BLaER1 treated with 17β-estradiol and CSF1 and Interleukin-3, amounts not matched to agents 10 nM and 100 nM (cell line): ENCODE measurements at regions not wholly inside any gene's neighbourhood (a gene's known extent, or its start where the extent isn't known, plus 50 kb on each side); places are given as distances from the start of the nearest gene placed in this dataset.

Experiments
- H3K27ac ChIP-seq, 11 experiments: shearing (Covaris generic); formaldehyde crosslinking; 2 replicates each; pipeline ENCODE4 v1.8.1; 2022
- H3K27me3 ChIP-seq, 11 experiments: shearing (Covaris generic); formaldehyde crosslinking; 2 replicates each; pipeline ENCODE4 v1.8.1; 2022
- H3K36me3 ChIP-seq, 11 experiments: shearing (Covaris generic); formaldehyde crosslinking; 2 replicates each; pipeline ENCODE4 v1.8.1; 2022
- H3K4me1 ChIP-seq, 10 experiments: shearing (Covaris generic); formaldehyde crosslinking; 2 replicates each; pipeline ENCODE4 v1.8.1; 2022
- H3K4me2 ChIP-seq, 11 experiments: shearing (Covaris generic); formaldehyde crosslinking; 2 replicates each; pipeline ENCODE4 v1.8.1; 2022
- H3K4me3 ChIP-seq, 10 experiments: shearing (Covaris generic); formaldehyde crosslinking; 2 replicates each; pipeline ENCODE4 v1.8.1; 2022
- H3K9ac ChIP-seq, 11 experiments: shearing (Covaris generic); formaldehyde crosslinking; 2 replicates each; pipeline ENCODE4 v1.8.1; 2022
- H3K9me3 ChIP-seq, 11 experiments: shearing (Covaris generic); formaldehyde crosslinking; replicated peaks in 1 of 11; 2 replicates each; pipeline ENCODE4 v1.8.1; 2022
- H4K20me1 ChIP-seq, 11 experiments: shearing (Covaris generic); formaldehyde crosslinking; 2 replicates each; pipeline ENCODE4 v1.8.1; 2022
- Cebpa-rat ChIP-seq, 11 experiments: shearing (Covaris generic); IDR thresholded peaks; 2 replicates each; pipeline ENCODE4 v1.8.1; 2022

DNA sequence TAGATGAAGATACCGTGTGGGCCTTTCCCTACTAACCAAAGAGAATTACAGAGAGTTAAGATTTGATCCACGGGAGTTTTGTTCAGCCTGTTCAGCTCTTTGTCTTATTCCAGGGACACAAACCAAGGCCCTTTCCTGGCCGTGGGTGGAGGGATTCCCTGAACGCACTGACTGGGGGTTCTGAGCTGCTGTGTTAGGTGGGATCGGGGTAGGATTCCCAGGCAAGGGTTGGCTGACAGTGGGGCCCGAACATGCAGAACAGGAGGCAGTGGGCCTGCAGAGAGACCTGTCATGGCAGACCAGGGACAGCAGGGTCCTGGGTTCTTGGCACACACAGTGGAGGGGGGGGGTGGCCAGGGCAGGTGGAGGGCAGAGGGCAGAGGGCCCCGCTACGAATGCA is 89.5 kb upstream of the MKI67 start:
- H3K4me3 ChIP-seq = no peak overlapping the region
- no peak overlapping the region for H3K9ac ChIP-seq
- no peaks in the 10 kb centered on the region for H3K27me3 ChIP-seq
- no peak for TF ChIP-seq Cebpa-rat (IDR thresholded peaks at IDR 0.05)
- peak overlapping the region in 1 of 11 experiments; percentile 14; a peak in 1 of 22 replicates for H3K27ac ChIP-seq
- peaks cover 0 to 59% (median 0%) of the 10 kb centered on the region in 11 experiments; a peak in 9 of 22 replicates for H4K20me1 ChIP-seq
- peaks cover 0 to 60% (median 11%) of the 10 kb centered on the region in 11 experiments; a peak in 11 of 22 replicates for H3K36me3 ChIP-seq
- peak overlapping the region; percentile 23 to 86 (median 72); a peak in 19 of 22 replicates for H3K4me2 ChIP-seq
- H3K9me3 ChIP-seq = no peaks in the 10 kb centered on the region
- peaks cover 85 to 99% (median 94%) of the 10 kb centered on the region in 10 experiments for H3K4me1 ChIP-seq

DNA sequence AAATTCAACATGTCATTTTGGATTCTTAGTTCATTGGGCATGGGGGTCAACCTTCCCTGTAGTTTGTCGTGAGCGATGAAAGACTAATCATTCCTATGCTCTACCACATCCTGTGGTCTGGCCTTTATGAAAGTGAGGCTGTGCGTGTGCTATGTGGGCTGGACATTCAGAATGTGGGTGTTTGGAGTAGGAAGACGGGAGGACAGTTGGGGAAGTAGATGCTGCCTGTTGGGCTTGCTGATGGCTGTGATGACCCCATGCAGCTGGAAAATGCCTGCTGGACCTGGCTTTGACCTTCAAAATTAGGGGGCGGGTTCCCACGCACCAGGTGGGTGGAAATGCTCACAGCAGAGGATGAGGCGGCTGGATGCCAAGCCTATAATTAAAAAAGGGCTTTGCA is 90.9 kb upstream of the MKI67 start:
- no peak for TF ChIP-seq Cebpa-rat (IDR thresholded peaks at IDR 0.05)
- no peaks in the 10 kb centered on the region for H3K27me3 ChIP-seq
- peak overlapping the region; percentile 40 to 86 (median 72) for H3K4me2 ChIP-seq

DNA sequence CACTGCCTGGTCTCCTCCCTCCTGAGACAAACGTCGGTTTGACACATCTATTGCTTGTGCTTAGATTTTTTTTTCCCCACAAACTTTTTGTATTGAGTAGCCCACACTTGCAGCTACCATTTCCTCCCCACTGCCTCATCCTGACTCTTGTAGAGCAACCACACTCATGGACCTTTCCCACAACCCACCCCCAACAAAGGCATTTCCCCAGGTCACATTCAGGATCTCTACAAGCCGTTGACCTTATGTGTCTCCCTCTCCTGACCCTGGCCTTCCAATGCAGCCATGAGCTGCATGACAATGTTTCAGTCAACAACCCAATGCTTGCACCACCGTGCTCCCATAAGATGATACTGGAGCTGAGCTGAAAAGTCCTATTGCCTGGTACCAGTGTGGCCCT is 91.9 kb upstream of the MKI67 start:
- no peak for TF ChIP-seq Cebpa-rat (IDR thresholded peaks at IDR 0.05)
- Histone ChIP-seq H3K9ac (no peak overlapping the region), H3K9me3 (peaks cover 0 to 12% (median 6%) of the 10 kb centered on the region in 11 experiments; a peak in 10 of 22 replicates), H3K27me3 (no peaks in the 10 kb centered on the region), H3K27ac (peak overlapping the region in 2 of 11 experiments; percentile 17 to 42; a peak in 4 of 22 replicates), H3K4me2 (peak overlapping the region; percentile 40 to 86 (median 72)), H3K4me3 (no peak overlapping the region), H3K4me1 (peaks cover 86 to 99% (median 95%) of the 10 kb centered on the region in 10 experiments), H3K36me3 (peaks cover 0 to 68% (median 11%) of the 10 kb centered on the region in 11 experiments; a peak in 11 of 22 replicates), H4K20me1 (peaks cover 0 to 38% (median 0%) of the 10 kb centered on the region in 11 experiments; a peak in 8 of 22 replicates)

More for the DNA sequence above, 90.9 kb upstream of the MKI67 start:
- H4K20me1 ChIP-seq = peaks cover 0 to 48% (median 0%) of the 10 kb centered on the region in 11 experiments; a peak in 8 of 22 replicates
- no peak overlapping the region for H3K9ac ChIP-seq
- H3K4me3 ChIP-seq = no peak overlapping the region
- H3K4me1 ChIP-seq = peaks cover 86 to 99% (median 95%) of the 10 kb centered on the region in 10 experiments
- H3K27ac ChIP-seq = peak overlapping the region in 2 of 11 experiments; percentile 6 to 39; a peak in 3 of 22 replicates
- H3K9me3 ChIP-seq = peaks cover 0 to 2% (median 0%) of the 10 kb centered on the region in 11 experiments; a peak in 6 of 22 replicates
- H3K36me3 ChIP-seq = peaks cover 0 to 62% (median 11%) of the 10 kb centered on the region in 11 experiments; a peak in 11 of 22 replicates

DNA sequence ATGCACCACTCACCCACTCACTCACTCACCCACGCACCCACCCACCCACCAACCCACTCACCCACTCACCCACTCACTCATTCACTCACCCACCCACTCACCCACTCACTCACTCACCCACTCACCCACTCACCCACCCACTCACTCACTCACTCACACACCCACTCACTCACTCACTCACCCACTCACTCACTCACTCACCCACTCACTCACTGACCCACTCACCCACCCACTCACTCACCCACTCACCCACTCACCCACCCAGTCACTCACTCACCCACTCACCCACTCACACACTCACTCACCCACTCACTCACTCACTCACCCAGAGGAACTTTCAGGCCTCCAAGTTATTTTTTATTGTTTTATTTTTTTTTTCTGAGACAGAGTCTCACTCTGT is 93.1 kb upstream of the MKI67 start:
- Histone ChIP-seq H3K4me2 (peak overlapping the region in 9 of 11 experiments; percentile 77 to 95 (median 83); a peak in 18 of 22 replicates), H3K27ac (peak overlapping the region in 5 of 11 experiments; percentile 26 to 76 (median 65); a peak in 8 of 22 replicates), H3K4me1 (peaks cover 80 to 89% (median 86%) of the 10 kb centered on the region in 10 experiments), H3K36me3 (peaks cover 0 to 63% (median 11%) of the 10 kb centered on the region in 11 experiments; a peak in 11 of 22 replicates), H3K9me3 (peaks cover 0 to 20% (median 12%) of the 10 kb centered on the region in 11 experiments; a peak in 10 of 22 replicates), H3K4me3 (no peak overlapping the region), H3K27me3 (no peaks in the 10 kb centered on the region), H3K9ac (no peak overlapping the region), H4K20me1 (peaks cover 0 to 27% (median 0%) of the 10 kb centered on the region in 11 experiments; a peak in 3 of 22 replicates)
- no peak for TF ChIP-seq Cebpa-rat (IDR thresholded peaks at IDR 0.05)

DNA sequence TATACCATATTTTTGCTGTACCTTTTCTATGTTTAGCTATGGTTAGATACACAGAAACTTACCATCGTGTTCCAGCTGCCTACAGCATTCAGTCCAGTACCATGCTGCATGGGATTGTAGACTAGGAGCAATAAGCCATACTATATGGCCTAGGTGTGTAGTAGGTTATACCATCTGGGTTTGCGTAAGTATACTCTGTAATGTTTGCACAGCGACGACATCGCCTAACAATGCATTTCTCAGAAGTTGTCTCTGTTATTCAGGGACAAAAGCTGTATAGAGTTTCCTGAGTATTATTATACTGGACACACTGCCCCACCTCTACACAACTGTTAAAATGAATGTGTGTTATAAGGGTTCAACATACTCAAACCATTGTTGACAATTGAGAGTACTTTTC is 93.8 kb upstream of the MKI67 start:
- Histone ChIP-seq H3K4me3 (peak overlapping the region in 5 of 10 experiments; percentile 41 to 54 (median 43); a peak in 4 of 20 replicates), H3K9ac (peak overlapping the region in 7 of 11 experiments; percentile 51 to 70 (median 65); a peak in 10 of 22 replicates), H3K4me2 (peak overlapping the region; percentile 77 to 95 (median 83)), H3K27me3 (no peaks in the 10 kb centered on the region), H3K4me1 (peaks cover 77 to 86% (median 78%) of the 10 kb centered on the region in 10 experiments), H3K9me3 (peaks cover 0 to 25% (median 12%) of the 10 kb centered on the region in 11 experiments; a peak in 10 of 22 replicates), H4K20me1 (peaks cover 0 to 22% (median 0%) of the 10 kb centered on the region in 11 experiments; a peak in 3 of 22 replicates), H3K36me3 (peaks cover 0 to 56% (median 11%) of the 10 kb centered on the region in 11 experiments; a peak in 11 of 22 replicates), H3K27ac (peak overlapping the region in 9 of 11 experiments; percentile 26 to 76 (median 65); a peak in 15 of 22 replicates)
- no peak for TF ChIP-seq Cebpa-rat (IDR thresholded peaks at IDR 0.05)

DNA sequence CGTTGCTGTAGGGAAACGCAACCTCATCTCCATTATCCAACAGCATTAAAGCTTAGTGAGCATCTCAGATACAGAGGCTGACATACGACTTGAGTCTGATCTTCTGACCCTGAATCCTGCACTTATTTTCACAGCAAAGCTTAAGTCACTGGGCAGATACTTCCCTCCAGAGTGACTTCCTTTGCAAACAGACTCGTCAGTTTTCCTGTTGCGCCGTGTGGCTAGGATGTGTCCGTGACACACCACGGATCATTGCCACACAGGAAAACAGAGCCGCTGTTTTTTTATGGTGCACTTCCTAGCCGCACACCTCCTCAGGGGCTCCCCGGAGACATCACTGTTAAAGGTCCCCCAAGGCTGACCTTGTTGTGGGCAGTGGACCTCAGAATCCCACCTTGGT is 94.9 kb upstream of the MKI67 start:
- Histone ChIP-seq H3K4me2 (peak overlapping the region; percentile 77 to 95 (median 83)), H3K27me3 (no peaks in the 10 kb centered on the region), H3K36me3 (peaks cover 0 to 45% (median 10%) of the 10 kb centered on the region in 11 experiments; a peak in 11 of 22 replicates), H3K27ac (peak overlapping the region; percentile 4 to 76 (median 65); a peak in 21 of 22 replicates), H3K9ac (peak overlapping the region; percentile 40 to 70 (median 60); a peak in 20 of 22 replicates), H3K4me3 (peak overlapping the region; percentile 14 to 61 (median 43); a peak in 18 of 20 replicates), H4K20me1 (peaks cover 0 to 12% (median 0%) of the 10 kb centered on the region in 11 experiments; a peak in 2 of 22 replicates), H3K4me1 (peaks cover 66 to 83% (median 68%) of the 10 kb centered on the region in 10 experiments), H3K9me3 (peaks cover 0 to 36% (median 22%) of the 10 kb centered on the region in 11 experiments; a peak in 13 of 22 replicates)
- peak in 1 of 11 experiments; percentile 28; a peak in 1 of 22 replicates for TF ChIP-seq Cebpa-rat (IDR thresholded peaks at IDR 0.05)

DNA sequence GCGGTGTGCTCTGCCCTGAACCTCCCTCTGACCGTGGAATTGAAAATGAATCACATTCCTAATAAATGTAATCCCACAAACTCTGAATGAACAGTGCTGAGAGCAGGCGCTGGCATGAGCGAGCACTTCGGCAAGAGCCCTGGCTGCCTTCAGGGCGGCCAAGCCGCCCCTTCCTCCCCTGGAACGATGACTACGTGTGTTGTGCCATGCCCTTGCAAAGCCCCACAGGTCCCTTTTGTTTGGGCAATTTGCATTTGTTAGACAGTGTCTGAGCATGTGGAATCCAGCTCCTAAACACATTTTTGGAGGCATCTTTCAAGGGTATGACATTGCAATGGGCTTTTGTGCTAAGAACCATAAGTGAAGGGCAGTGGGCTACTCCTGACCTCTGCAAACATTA is 95.6 kb upstream of the MKI67 start:
- H3K36me3 ChIP-seq = peaks cover 0 to 38% (median 6%) of the 10 kb centered on the region in 11 experiments; a peak in 10 of 22 replicates
- peak overlapping the region; percentile 77 to 95 (median 83) for H3K4me2 ChIP-seq
- peak overlapping the region in 4 of 11 experiments; percentile 24 to 66 (median 60); a peak in 4 of 22 replicates for H3K9ac ChIP-seq
- no peak for TF ChIP-seq Cebpa-rat (IDR thresholded peaks at IDR 0.05)
- H3K4me3 ChIP-seq = peak overlapping the region in 6 of 10 experiments; percentile 41 to 61 (median 48); a peak in 6 of 20 replicates
- peak overlapping the region in 10 of 11 experiments; percentile 26 to 76 (median 66); a peak in 18 of 22 replicates for H3K27ac ChIP-seq
- H3K9me3 ChIP-seq = peaks cover 0 to 43% (median 22%) of the 10 kb centered on the region in 11 experiments; a peak in 14 of 22 replicates
- peaks cover 0 to 6% (median 0%) of the 10 kb centered on the region in 11 experiments; a peak in 2 of 22 replicates for H4K20me1 ChIP-seq
- peaks cover 59 to 76% (median 61%) of the 10 kb centered on the region in 10 experiments for H3K4me1 ChIP-seq
- H3K27me3 ChIP-seq = no peaks in the 10 kb centered on the region

DNA sequence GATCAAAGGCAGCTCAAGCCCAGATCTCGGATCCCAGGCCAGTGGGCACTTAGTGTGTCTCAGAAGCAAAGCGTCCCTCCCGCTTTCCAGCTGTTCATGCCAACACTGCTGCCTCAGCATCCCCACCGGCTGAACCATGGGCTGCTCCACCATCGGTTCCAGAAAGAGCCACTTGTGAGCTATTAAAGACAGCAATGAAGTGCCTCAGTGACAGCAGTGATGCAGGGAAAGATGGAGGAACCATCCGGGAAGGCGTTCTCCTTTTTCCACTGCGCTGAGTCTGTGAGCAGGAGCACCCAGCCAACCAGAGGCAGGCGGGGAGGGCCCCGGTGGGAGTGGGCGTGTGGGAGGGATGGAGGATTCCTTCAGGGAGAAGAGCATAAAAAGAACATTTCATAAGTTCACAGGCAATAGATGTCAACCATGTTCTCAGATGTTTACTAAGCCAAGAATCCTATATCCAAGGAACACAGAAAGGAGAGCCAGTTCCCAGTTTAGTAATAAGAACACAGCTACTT is 96.2 kb upstream of the MKI67 start:
- H3K9ac ChIP-seq = no peak overlapping the region

More for the DNA sequence above, 96.2 kb upstream of the MKI67 start:
- no peak overlapping the region for H3K4me3 ChIP-seq
- H3K4me2 ChIP-seq = peak overlapping the region; percentile 77 to 95 (median 83); a peak in 21 of 22 replicates
- peaks cover 0 to 47% (median 22%) of the 10 kb centered on the region in 11 experiments; a peak in 14 of 22 replicates for H3K9me3 ChIP-seq
- H3K4me1 ChIP-seq = peaks cover 53 to 70% (median 55%) of the 10 kb centered on the region in 10 experiments
- no peak for TF ChIP-seq Cebpa-rat (IDR thresholded peaks at IDR 0.05)
- peaks cover 0 to 32% (median 6%) of the 10 kb centered on the region in 11 experiments; a peak in 7 of 22 replicates for H3K36me3 ChIP-seq
- H3K27ac ChIP-seq = peak overlapping the region in 6 of 11 experiments; percentile 64 to 74 (median 66); a peak in 10 of 22 replicates
- H3K27me3 ChIP-seq = no peaks in the 10 kb centered on the region
- H4K20me1 ChIP-seq = no peaks in the 10 kb centered on the region; a peak in 1 of 22 replicates
